Osteocyte (in vitro differentiated cells): ENCODE measurements at regions not wholly inside any gene's neighbourhood (a gene's known extent, or its start where the extent isn't known, plus 50 kb on each side); places are given as distances from the start of the nearest gene placed in this dataset.

Experiments used
- DNase-seq: peaks from one replicate; pipeline ENCODE4 v3.0.0; 2021; ENCODE audit warnings: mixed read lengths; ENCODE audit not compliant: unreplicated experiment; ENCODE audit errors: extremely low spot score
- H3K27ac Mint-ChIP-seq: one replicate; pipeline ENCODE4 v1.8.0; 2021; ENCODE audit warnings: mild to moderate bottlenecking, mixed read lengths; ENCODE audit not compliant: unreplicated experiment
- H3K27me3 Mint-ChIP-seq: one replicate; pipeline ENCODE4 v1.8.0; 2021; ENCODE audit warnings: mixed read lengths; ENCODE audit not compliant: unreplicated experiment
- H3K36me3 Mint-ChIP-seq: one replicate; pipeline ENCODE4 v1.8.0; 2021; ENCODE audit warnings: mixed read lengths; ENCODE audit not compliant: unreplicated experiment
- H3K4me1 Mint-ChIP-seq: one replicate; pipeline ENCODE4 v1.8.0; 2021; ENCODE audit warnings: mixed read lengths; ENCODE audit not compliant: unreplicated experiment
- H3K4me3 Mint-ChIP-seq: one replicate; pipeline ENCODE4 v1.8.0; 2021; ENCODE audit warnings: mild to moderate bottlenecking, moderate library complexity, mixed read lengths; ENCODE audit not compliant: unreplicated experiment
- H3K9me3 Mint-ChIP-seq: one replicate; pipeline ENCODE4 v1.8.0; 2021; ENCODE audit warnings: mixed read lengths; ENCODE audit not compliant: unreplicated experiment
- TF ChIP-seq, protein P1 (sequence below): fragments of 200-600 bp; sonication (generic); IDR thresholded peaks from 2 replicates; pipeline ENCODE4 v1.5.0; 2021; ENCODE audit warnings: antibody characterized with exemption, mild to moderate bottlenecking, moderate library complexity

DNA sequence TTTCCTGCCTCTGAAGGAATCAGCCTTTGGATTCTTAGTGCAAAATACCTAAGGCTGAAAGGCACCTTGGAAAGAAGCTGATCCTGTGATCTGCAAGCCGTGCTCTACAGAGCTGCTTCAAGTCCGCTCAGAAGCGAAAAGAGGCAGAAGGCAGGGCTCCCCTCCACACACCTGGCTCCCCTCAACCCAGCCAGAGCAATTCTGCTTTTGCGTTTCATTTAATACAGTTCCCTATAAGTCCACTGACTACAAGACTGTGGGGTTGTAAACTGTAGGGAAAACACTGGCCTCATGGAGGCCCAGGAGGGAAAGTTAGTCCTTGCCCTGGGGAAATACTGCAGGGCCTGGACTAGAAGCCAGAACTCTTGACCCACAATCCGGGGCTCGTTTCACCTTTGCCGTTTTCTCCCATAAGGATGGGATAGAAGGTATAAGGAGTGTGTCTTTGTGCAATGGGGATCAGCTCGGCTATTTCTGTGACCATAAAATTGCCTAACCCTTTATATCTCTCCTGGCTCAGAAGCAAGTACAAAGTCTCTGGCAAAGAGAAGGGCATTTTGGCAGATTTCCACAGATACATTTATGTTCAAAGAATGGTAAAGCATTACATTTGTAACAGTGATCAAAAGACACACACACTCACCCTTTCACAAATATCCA lies 95.8 kb upstream of the TEX51 start:
- DNase-seq = peak; percentile 56
- Mint-ChIP-seq H3K4me1 (no peaks in the 10 kb centered on the region), H3K27ac (no peak overlapping the region), H3K9me3 (no peaks in the 10 kb centered on the region), H3K36me3 (no peaks in the 10 kb centered on the region), H3K4me3 (no peak overlapping the region), H3K27me3 (peaks cover 2% of the 10 kb centered on the region)
- TF ChIP-seq, protein P1, sequence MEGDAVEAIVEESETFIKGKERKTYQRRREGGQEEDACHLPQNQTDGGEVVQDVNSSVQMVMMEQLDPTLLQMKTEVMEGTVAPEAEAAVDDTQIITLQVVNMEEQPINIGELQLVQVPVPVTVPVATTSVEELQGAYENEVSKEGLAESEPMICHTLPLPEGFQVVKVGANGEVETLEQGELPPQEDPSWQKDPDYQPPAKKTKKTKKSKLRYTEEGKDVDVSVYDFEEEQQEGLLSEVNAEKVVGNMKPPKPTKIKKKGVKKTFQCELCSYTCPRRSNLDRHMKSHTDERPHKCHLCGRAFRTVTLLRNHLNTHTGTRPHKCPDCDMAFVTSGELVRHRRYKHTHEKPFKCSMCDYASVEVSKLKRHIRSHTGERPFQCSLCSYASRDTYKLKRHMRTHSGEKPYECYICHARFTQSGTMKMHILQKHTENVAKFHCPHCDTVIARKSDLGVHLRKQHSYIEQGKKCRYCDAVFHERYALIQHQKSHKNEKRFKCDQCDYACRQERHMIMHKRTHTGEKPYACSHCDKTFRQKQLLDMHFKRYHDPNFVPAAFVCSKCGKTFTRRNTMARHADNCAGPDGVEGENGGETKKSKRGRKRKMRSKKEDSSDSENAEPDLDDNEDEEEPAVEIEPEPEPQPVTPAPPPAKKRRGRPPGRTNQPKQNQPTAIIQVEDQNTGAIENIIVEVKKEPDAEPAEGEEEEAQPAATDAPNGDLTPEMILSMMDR = no peak

DNA sequence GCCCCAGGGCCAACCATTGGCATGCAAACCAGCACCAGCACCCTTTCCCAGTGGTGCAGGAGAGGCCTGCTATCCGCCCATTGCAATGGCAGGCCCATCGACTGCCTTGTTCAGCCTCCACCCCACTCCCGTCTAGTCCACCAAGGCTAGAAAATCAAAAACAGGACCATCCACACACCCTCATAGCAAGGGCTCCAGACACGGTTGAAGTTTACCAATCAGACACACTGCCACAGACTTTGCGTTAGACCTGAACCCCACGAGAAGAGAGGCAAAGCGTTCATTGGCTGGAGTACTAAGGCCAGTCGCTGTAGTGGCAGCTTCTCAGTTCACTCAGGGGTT lies 95.3 kb upstream of the TEX51 start:
- no peaks in the 10 kb centered on the region for H3K36me3 Mint-ChIP-seq
- no peak overlapping the region for H3K27ac Mint-ChIP-seq
- H3K4me1 Mint-ChIP-seq = no peaks in the 10 kb centered on the region
- no peaks in the 10 kb centered on the region for H3K9me3 Mint-ChIP-seq
- H3K27me3 Mint-ChIP-seq = peaks cover 2% of the 10 kb centered on the region
- no peak overlapping the region for H3K4me3 Mint-ChIP-seq
- DNase-seq = peak; percentile 66
- TF ChIP-seq, protein P1 = no peak

DNA sequence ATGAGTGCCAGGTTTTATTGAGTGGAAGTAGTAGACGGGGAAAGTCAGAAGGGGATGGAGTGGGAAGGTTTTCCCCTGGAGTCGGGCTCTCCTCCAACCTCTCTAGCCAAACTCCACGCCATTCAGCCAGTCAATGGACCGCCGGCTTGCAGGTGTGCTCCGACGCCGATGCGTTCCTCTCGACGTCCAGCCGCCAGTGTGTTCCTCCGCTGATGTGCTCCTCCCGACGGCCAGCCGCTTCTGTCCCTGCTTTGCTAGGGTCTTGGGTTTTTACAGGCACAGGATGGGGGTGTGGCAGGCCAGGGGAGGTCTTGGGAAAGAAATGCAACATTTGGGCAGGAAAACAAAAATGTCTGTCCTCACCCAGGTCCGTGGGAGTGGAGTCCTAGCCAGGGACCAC lies 94.3 kb upstream of the TEX51 start:
- Mint-ChIP-seq H3K27ac (no peak overlapping the region), H3K9me3 (no peaks in the 10 kb centered on the region), H3K4me1 (no peaks in the 10 kb centered on the region), H3K27me3 (peaks cover 2% of the 10 kb centered on the region), H3K36me3 (no peaks in the 10 kb centered on the region), H3K4me3 (no peak overlapping the region)
- DNase-seq = peak; percentile 70
- TF ChIP-seq, protein P1 = no peak

DNA sequence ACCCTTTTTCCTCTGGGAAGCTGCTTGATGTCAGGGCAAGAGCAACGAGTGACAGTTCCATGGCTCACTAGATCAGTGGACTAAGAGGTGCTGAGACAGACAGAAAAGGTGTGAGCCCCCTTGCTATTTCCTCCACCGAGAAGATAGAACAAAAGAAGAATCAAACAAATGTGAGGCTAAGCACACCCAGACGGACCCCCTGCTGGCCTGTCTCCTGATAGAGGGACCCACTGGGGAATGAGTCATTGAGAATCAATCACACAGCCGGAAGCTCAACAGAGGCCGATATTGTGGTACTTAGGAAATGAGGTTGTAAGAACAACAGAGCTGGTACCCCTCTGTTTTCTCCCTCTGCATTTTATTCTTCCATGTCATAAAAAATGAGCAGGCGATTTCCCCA lies 89.8 kb upstream of the TEX51 start:
- Mint-ChIP-seq H3K4me3 (no peak overlapping the region), H3K4me1 (no peaks in the 10 kb centered on the region), H3K9me3 (peaks cover 4% of the 10 kb centered on the region), H3K36me3 (no peaks in the 10 kb centered on the region), H3K27me3 (no peaks in the 10 kb centered on the region), H3K27ac (no peak overlapping the region)
- DNase-seq = peak; percentile 42
- TF ChIP-seq, protein P1 = no peak

DNA sequence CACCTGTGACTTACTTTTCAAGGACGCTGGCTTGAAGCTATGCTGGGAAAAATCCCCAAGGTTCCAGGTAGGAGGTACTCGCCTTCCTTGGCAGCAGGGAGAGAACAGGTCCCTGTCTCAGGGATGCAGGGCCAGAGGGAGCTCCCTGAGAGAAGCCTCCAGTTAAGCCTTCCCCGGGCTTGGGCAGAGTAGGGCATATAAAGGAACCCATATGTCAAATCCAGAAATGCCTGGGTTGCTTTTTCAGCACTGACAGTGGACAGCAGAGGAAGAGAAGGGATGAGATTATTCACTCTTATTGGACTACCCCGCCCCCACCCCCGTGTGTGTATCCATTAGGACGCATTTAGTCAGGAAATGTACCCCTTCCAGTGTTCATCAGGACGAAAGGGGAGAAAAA lies 89.3 kb upstream of the TEX51 start:
- peaks cover 4% of the 10 kb centered on the region for H3K9me3 Mint-ChIP-seq
- no peaks in the 10 kb centered on the region for H3K4me1 Mint-ChIP-seq
- H3K27ac Mint-ChIP-seq = no peak overlapping the region

More for the DNA sequence above, 89.3 kb upstream of the TEX51 start:
- DNase-seq = peak; percentile 74
- TF ChIP-seq, protein P1 = no peak
- Mint-ChIP-seq H3K36me3 (no peaks in the 10 kb centered on the region), H3K4me3 (no peak overlapping the region), H3K27me3 (peaks cover 2% of the 10 kb centered on the region)
